ENCODE measurements at regions not wholly inside any gene's neighbourhood (a gene's known extent, or its start where the extent isn't known, plus 50 kb on each side); places are given as distances from the start of the nearest gene placed in this dataset.

DNA sequence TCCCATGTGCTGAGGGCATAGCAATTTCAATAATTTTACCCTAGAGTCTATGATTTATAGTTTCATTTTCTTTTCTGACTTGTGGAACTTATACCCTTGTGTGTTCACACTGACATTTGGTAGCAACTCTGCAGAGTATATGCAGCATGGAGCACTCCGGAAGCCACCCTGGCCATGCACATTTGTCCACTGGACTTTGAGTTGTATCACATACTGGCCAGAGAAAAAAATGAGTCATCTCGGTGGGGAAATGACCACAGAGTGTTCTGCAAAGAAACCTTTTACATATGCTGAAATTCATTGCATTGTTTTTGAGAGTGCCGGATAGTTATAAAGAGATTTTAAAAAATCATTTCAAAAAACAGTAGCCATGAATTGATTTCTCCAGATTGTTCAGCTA is 164.8 kb upstream of the COBL start:
- 81 to 87% methylated on average over 3 of the region's 3 CpGs for WGBS, 2 donors

DNA sequence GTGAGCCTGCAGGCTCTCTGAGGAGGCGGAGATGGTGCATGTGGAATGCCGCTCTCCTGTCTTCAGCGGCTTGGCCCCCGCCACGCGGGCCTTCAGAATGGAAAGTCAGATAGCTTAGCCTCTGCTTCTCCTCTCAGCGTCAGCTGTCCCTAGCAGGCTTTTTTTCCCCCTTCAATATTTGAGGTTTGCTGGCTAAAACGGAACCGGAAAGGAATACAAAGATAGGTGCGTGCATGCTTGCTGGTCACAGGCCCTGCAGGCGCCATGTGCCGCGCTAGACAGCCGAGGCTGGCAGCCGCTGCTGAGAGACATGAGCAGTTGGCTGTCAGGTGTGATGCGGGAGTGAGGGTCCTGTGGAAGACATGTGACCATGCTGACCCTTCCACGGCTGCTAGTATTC is 161.2 kb upstream of the COBL start:
- WGBS, 2 donors, result 89 to 93% methylated on average over 17 of the region's 17 CpGs
- DNase-seq (ENCODE audit: low spot score in 2 of 2), result no peak
- no peak for TF ChIP-seq POLR2A (IDR thresholded peaks at IDR 0.05)
- TF ChIP-seq, protein P1, sequence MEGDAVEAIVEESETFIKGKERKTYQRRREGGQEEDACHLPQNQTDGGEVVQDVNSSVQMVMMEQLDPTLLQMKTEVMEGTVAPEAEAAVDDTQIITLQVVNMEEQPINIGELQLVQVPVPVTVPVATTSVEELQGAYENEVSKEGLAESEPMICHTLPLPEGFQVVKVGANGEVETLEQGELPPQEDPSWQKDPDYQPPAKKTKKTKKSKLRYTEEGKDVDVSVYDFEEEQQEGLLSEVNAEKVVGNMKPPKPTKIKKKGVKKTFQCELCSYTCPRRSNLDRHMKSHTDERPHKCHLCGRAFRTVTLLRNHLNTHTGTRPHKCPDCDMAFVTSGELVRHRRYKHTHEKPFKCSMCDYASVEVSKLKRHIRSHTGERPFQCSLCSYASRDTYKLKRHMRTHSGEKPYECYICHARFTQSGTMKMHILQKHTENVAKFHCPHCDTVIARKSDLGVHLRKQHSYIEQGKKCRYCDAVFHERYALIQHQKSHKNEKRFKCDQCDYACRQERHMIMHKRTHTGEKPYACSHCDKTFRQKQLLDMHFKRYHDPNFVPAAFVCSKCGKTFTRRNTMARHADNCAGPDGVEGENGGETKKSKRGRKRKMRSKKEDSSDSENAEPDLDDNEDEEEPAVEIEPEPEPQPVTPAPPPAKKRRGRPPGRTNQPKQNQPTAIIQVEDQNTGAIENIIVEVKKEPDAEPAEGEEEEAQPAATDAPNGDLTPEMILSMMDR (IDR thresholded peaks at IDR 0.05), result no peak
- intact Hi-C loops (cut with DNase I; ENCODE audit: low total_unique reads), result no loop called here
- H3K4me3 ChIP-seq (ENCODE audit: low read depth, poor library complexity, severe bottlenecking), result no peak overlapping the region

More for the DNA sequence above, 164.8 kb upstream of the COBL start:
- intact Hi-C loops (cut with DNase I; ENCODE audit: low total_unique reads), result no loop called here
- H3K4me3 ChIP-seq (ENCODE audit: low read depth, poor library complexity, severe bottlenecking), result no peak overlapping the region
- no peak for DNase-seq (ENCODE audit: low spot score in 2 of 2)
- TF ChIP-seq, protein P1 (IDR thresholded peaks at IDR 0.05), result no peak
- no peak for TF ChIP-seq POLR2A (IDR thresholded peaks at IDR 0.05)

DNA sequence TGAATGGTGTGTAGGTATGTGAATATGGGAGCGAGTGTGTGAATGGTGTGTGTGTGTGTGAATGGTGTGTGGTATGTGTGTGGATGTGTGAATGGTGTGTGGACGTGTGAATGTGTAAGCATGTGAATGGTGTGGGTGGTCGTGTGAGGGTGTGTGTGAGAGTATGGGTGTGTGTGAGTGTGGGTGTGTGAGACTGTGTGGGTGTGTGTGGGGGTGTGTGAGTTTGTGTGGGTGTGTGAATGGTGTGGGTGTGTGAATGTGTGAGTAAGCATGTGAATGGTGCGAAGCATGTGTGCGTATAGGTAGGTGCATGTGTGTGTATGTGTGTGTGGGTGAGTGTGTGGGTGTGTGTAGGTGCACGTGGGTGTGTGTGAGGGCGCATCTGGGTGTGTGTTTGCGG is 160.7 kb upstream of the COBL start:
- TF ChIP-seq POLR2A (IDR thresholded peaks at IDR 0.05), result no peak
- TF ChIP-seq, protein P1 (IDR thresholded peaks at IDR 0.05), result no peak
- WGBS, 2 donors, result 89 to 95% methylated on average over 8 of the region's 8 CpGs
- DNase-seq (ENCODE audit: low spot score in 2 of 2), result no peak
- intact Hi-C loops (cut with DNase I; ENCODE audit: low total_unique reads), result no loop called here
- no peak overlapping the region for H3K4me3 ChIP-seq (ENCODE audit: low read depth, poor library complexity, severe bottlenecking)

DNA sequence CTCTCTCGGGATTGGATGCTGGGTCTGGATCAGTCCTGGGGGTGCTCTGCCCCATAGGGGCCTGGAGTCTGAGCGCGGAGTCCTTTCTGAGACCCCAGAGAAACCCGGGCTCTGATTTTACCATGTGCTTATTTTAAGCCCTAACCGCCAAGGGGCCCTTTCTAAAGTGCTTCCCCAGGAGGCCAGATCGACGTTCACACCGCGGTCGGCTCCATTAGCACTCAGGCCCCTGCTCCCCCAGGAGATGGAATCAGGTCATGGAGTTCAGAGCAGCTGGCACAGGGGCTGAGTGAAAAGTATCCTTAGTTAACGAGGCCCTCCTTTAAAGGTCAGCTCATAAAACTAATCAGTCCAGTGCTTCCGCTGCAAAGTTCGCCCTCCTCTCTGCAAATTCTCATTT is 159.4 kb upstream of the COBL start:
- no peak overlapping the region for H3K4me3 ChIP-seq (ENCODE audit: low read depth, poor library complexity, severe bottlenecking)
- no peak for DNase-seq (ENCODE audit: low spot score in 2 of 2)
- intact Hi-C loops (cut with DNase I; ENCODE audit: low total_unique reads), result no loop called here
- TF ChIP-seq, protein P1 (IDR thresholded peaks at IDR 0.05), result no peak
- TF ChIP-seq POLR2A (IDR thresholded peaks at IDR 0.05), result no peak
- 62 to 68% methylated on average over 13 of the region's 13 CpGs for WGBS, 2 donors

DNA sequence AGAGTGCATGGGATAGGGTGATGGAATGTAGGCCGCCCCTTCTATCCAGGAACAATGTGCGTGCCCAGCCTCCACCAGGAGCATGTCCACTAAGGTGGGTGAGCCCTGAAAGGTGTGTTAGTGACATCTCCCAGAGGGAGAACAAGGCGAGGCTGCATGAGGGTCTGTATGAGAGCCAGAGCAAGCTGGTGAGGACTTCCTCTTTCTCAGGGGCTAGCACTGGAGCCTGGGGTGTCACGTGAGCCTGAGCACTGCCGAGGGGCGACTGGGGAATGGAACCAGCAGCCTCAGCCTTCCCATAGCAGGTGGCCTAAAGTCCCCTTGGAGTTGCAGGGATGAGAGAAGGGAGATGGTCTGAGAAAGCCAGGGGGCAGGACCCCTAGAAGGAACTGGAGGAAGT is 156.3 kb upstream of the COBL start:
- H3K4me3 ChIP-seq (ENCODE audit: low read depth, poor library complexity, severe bottlenecking), result no peak overlapping the region
- 86 to 90% methylated on average over 6 of the region's 6 CpGs for WGBS, 2 donors
- DNase-seq (ENCODE audit: low spot score in 2 of 2), result no peak
- intact Hi-C loops (cut with DNase I; ENCODE audit: low total_unique reads), result no loop called here
- no peak for TF ChIP-seq POLR2A (IDR thresholded peaks at IDR 0.05)
- TF ChIP-seq, protein P1 (IDR thresholded peaks at IDR 0.05), result no peak

DNA sequence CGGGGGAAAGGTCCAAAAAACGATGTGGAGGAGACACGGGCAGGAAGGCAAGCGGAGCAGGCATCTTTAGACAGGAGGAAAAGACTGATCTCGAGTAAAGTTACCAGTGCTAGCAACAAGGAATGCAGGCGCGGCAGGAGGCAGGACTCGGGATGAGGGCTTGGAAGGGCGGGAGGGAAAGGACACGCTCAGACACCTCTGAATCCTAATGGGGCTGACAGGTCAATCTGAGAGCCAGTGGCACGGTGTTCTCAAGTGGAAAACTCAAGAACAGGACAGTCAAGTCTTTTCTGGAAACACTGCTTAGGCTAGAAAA is 155.3 kb upstream of the COBL start:
- no peak overlapping the region for H3K4me3 ChIP-seq (ENCODE audit: low read depth, poor library complexity, severe bottlenecking)
- WGBS, 2 donors, result 21 to 30% methylated on average over 11 of the region's 11 CpGs
- no peak for TF ChIP-seq POLR2A (IDR thresholded peaks at IDR 0.05)
- TF ChIP-seq, protein P1 (IDR thresholded peaks at IDR 0.05), result no peak
- intact Hi-C loops (cut with DNase I; ENCODE audit: low total_unique reads), result no loop called here
- no peak for DNase-seq (ENCODE audit: low spot score in 2 of 2)

Measured in lower leg skin (tissue), 4 donors.